BJ (cell line): ENCODE measurements at regions not wholly inside any gene's neighbourhood (a gene's known extent, or its start where the extent isn't known, plus 50 kb on each side); places are given as distances from the start of the nearest gene placed in this dataset.

Experiments
- CTCF ChIA-PET: fragments of 350-600 bp; formaldehyde crosslinking; extraction: SDS; loops from one replicate; lab custom pipeline; 2021; ENCODE audit warnings: antibody characterized with exemption, inconsistent platforms; lab: Yijun Ruan, JAX
- POLR2A ChIA-PET: fragments of 300-600 bp; sonication (Branson Sonifier 250); formaldehyde crosslinking; extraction: SDS; loops from one replicate; lab custom pipeline; 2021; ENCODE audit warnings: antibody characterized with exemption; lab: Charles Lee
- DNase-seq: peaks from one replicate; pipeline ENCODE4 v3.0.0-alpha.2; 2011; ENCODE audit warnings: low read depth
- H3K27me3 ChIP-seq: 2 replicates; pipeline ENCODE4 v1.6.0; 2011; ENCODE audit warnings: low read length; ENCODE audit not compliant: control insufficient read depth, insufficient read depth
- H3K36me3 ChIP-seq: 2 replicates; pipeline ENCODE4 v1.5.1; 2011; ENCODE audit warnings: low read length; ENCODE audit not compliant: control insufficient read depth, insufficient read depth
- H3K4me3 ChIP-seq: 2 replicates; pipeline ENCODE4 v1.5.1; 2011; ENCODE audit warnings: low read depth, mild to moderate bottlenecking, control low read depth, low read length
- CTCF ChIP-seq: IDR thresholded peaks from 2 replicates; pipeline ENCODE4 v1.5.1; 2011; ENCODE audit warnings: low read depth, mild to moderate bottlenecking, control low read depth, inconsistent platforms, low read length, moderate library complexity; ENCODE audit not compliant: insufficient read depth

GRCh38 chr17:53420035-53420641, 402.6 kb upstream of the KIF2B start:
- POLR2A ChIA-PET: no interaction called here
- no peaks in the 10 kb centered on the region for H3K27me3 ChIP-seq
- DNase-seq: no peak

GRCh38 chr17:53409588-53409987, 413.1 kb upstream of the KIF2B start:
- CTCF ChIA-PET: no interaction called here
- TF ChIP-seq CTCF: no peak
- POLR2A ChIA-PET: no interaction called here

More at GRCh38 chr17:53420035-53420641, 402.6 kb upstream of the KIF2B start:
- CTCF ChIA-PET: no interaction called here
- H3K36me3 ChIP-seq: no peaks in the 10 kb centered on the region
- TF ChIP-seq CTCF: no peak
- H3K4me3 ChIP-seq: no peak overlapping the region

GRCh38 chr17:53406907-53407306, 415.8 kb upstream of the KIF2B start:
- ChIA-PET CTCF (interaction anchor here (0.6 to 0.7 kb wide), 2 partner anchors 8 to 294 kb away, joined by 3 to 5 read pairs; no protein-coding TSS in a partner anchor), POLR2A (no interaction called here)
- no peak overlapping the region for H3K4me3 ChIP-seq
- H3K36me3 ChIP-seq: no peaks in the 10 kb centered on the region
- DNase-seq: no peak
- no peak for TF ChIP-seq CTCF
- H3K27me3 ChIP-seq: no peaks in the 10 kb centered on the region

More at GRCh38 chr17:53409588-53409987, 413.1 kb upstream of the KIF2B start:
- Histone ChIP-seq H3K4me3 (no peak overlapping the region), H3K27me3 (no peaks in the 10 kb centered on the region), H3K36me3 (no peaks in the 10 kb centered on the region)
- DNase-seq: no peak

- no peak for TF ChIP-seq CTCF
- Histone ChIP-seq H3K36me3 (no peaks in the 10 kb centered on the region), H3K27me3 (no peaks in the 10 kb centered on the region), H3K4me3 (no peak overlapping the region)
- POLR2A ChIA-PET: no interaction called here
- no peak for DNase-seq
- CTCF ChIA-PET: no interaction called here
Measured at GRCh38 chr17:53391197-53391596, 431.5 kb upstream of the KIF2B start.

GRCh38 chr17:53390575-53390974, 432.2 kb upstream of the KIF2B start:
- no peak for DNase-seq
- POLR2A ChIA-PET: no interaction called here
- CTCF ChIA-PET: no interaction called here
- H3K36me3 ChIP-seq: no peaks in the 10 kb centered on the region
- TF ChIP-seq CTCF: no peak
- no peak overlapping the region for H3K4me3 ChIP-seq
- H3K27me3 ChIP-seq: no peaks in the 10 kb centered on the region
